GM11168 (cell line): ENCODE measurements at regions not wholly inside any gene's neighbourhood (a gene's known extent, or its start where the extent isn't known, plus 50 kb on each side); places are given as distances from the start of the nearest gene placed in this dataset.
"Not testable (repeated sequence)": the region's sequence is repeated elsewhere in the genome, so short reads cannot be mapped to it uniquely, and the experiment has no call there.

Experiments
- in situ Hi-C: fragments of 300-500 bp; cut with MboI; formaldehyde crosslinking; loops from one replicate; pipeline ENCODE4 v1.12.0; 2022; ENCODE audit warnings: low sequenced_read_pairs; ENCODE audit not compliant: unreplicated experiment

DNA sequence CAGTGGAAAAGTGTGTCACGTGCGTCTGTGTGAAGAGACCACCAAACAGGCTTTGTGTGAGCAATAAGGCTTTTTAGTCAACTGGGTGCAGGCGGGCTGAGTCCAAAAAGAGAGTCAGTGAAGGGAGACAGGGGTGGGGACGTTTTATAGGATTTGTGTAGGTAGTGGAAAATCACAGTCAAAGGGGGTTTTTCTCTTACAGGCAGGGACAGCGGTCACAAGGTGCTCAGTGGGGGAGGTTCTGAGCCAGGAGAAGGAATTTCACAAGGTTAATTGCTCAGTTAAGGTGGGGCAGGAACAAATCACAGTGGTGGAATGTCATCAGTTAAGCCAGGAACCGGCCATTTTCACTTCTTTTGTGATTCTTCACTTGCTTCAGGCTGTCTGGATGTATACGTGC, 141.1 kb upstream of the KCNK1 start:
- in situ Hi-C loops: not testable (repeated sequence)

- in situ Hi-C loops: no loop called here
Measured at GRCh38 chr1:233473549-233474204, 140.2 kb upstream of the KCNK1 start.

GRCh38 chr1:233477359-233477758, 136.5 kb upstream of the KCNK1 start:
- in situ Hi-C loops: no loop called here

- in situ Hi-C loops: no loop called here
Measured at GRCh38 chr1:233478611-233479010, 135.3 kb upstream of the KCNK1 start.

- in situ Hi-C loops: no loop called here
Measured at GRCh38 chr1:233479110-233479890, 134.6 kb upstream of the KCNK1 start.

- in situ Hi-C loops: no loop called here
Measured at GRCh38 chr1:233480198-233480597, 133.7 kb upstream of the KCNK1 start.

- in situ Hi-C loops: no loop called here
Measured at GRCh38 chr1:233482388-233482787, 131.5 kb upstream of the KCNK1 start.

DNA sequence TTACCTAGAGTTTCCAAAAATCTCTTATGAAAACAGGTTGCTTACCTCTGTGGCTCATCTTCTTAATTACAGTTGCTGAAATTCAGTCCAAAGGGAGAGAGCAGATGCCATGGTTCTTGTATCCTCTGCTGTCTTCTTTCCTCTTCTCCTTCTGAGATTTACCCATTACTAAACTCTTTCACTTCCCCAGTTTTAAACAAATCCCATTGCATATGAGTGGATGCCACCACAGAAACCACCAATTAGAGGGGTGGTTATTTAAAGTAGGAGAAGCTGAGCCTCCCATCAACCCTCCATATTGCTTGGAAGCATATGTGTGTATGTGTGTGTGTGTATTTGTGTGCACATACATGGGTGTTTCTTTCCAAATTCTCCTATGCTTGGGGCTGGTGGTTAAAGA, 128.5 kb upstream of the KCNK1 start:
- in situ Hi-C loops: no loop called here

DNA sequence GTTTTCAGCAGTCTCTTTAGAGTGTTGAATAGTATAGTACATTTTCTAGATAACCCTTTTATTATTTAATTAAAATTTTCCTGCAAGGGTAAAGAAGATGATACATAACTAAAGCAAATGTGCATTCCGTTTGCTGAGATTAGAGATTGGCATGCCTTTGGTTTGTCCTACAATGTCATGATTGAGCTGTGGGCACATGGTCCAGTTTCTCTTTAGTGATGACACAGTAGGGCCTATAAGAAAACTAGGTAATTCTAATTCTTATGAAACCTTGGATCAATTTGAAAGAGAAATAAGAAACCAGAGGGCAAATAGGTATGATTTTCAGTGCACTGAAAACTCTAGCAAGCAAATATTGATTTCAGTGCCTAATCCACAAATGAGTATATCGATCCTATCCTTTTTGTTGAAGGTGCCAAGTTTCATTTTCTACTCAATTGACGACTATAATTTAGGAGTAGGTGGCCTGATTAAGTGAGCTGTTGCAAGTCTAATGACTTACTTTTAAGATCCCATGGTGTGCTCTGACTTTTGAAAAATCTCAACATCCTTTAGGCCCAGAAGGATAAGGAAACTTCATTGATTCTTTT, 128.0 kb upstream of the KCNK1 start:
- in situ Hi-C loops: no loop called here

GRCh38 chr1:233487408-233487807, 126.5 kb upstream of the KCNK1 start:
- in situ Hi-C loops: no loop called here

DNA sequence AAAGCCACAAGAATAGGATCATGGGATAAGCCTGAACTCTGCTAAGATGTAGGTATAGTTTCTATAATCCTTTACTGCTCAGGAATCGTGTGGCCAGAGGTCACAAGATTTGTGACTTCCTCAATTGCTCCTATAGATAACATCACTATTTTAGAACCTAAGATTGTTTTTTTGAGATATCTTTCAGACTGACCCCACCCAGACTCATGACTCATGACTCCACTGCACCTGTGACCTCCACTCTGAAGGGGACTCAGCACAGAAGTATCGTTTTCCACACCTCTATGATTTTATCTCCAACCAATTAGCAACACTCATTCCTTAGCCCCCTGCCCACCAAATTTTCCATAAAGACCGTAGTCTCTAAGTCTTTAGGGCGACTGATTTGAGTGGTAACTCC, 124.5 kb upstream of the KCNK1 start:
- in situ Hi-C loops: no loop called here

GRCh38 chr1:233490488-233490887, 123.4 kb upstream of the KCNK1 start:
- in situ Hi-C loops: no loop called here

- in situ Hi-C loops: no loop called here
Measured at GRCh38 chr1:233491953-233492620, 121.8 kb upstream of the KCNK1 start.

GRCh38 chr1:233496993-233497392, 116.9 kb upstream of the KCNK1 start:
- in situ Hi-C loops: no loop called here

DNA sequence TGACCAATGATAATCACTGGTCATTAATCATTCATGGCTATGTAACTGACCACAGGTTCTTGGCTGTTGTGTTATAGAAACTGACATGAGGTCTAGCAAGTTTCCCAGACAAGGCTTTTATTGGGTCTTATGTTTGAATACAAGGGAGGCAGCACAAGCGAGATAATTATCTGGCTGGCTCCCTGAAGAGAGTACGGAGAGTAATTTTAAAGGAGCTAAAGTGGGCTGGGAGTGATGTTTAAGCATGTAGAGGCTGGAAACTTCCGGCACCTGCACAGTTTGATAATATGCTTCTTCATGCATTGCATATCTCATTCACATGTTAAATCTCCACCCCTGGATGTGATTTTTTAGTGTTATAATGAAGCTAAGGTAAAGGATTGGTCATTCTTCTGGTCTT, 116.2 kb upstream of the KCNK1 start:
- in situ Hi-C loops: no loop called here

DNA sequence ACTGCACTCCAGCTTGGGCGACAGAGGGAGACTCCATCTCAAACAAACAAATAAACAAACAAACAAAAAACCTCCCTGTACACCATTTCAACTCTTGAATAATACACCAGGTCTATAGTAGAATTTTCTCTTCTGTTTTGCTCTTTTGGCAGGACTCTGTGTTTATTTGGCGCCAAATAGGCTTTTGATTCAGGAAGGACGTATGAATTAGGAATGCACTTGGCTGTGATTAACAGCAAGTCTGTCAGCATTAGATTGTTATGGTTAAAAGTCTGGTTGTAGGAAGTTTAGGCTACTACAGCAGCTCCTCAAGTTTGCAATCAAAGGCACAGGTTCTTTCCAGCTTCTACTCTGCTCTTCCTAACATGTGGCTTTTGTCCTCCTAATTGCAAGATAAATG, 113.8 kb upstream of the KCNK1 start:
- in situ Hi-C loops: no loop called here

DNA sequence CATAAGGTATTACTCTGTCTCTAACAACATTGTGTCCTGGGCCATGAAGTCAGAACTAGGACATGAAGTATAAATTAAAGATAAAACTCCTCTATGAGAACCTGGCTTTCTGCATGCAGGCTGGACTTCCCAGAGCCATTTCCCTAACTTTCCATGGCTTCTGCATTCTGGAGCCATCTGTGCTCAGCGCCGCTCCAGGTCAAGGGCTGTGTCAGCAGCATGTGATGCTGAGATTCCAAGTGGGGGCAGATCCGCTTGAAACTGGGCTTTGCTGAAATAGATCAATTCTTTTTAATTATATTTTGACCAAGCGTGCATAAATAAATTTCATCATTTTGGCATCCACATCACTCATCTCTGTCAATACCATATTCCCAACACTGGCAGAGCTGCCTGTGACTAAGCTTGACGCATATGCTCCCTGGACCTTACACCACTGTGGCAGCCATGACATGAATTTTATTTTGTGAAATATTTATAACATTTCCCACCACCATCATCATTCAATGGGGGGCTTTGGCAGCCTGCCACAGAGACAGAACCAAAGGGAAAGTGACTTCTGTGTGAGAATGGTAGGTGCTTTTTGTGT, 110.4 kb upstream of the KCNK1 start:
- in situ Hi-C loops: no loop called here

DNA sequence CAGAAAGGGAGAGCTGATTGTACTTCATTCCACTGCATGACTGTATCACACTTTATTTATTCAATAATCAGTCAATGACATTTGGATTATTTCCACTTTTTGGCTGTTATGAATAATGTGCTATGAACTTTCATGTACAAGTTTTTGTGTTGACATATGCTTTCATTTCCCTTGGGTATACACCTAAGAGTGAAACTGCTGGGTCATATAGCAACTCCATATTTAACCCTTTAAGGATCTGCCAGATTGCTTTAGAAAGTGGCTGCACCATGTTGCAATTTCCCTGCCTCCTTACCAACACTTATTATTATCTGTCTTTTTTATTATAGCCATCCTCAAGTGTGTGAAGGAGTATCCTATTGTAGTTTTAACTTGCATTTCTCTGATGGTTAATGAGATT, 108.8 kb upstream of the KCNK1 start:
- in situ Hi-C loops: no loop called here

DNA sequence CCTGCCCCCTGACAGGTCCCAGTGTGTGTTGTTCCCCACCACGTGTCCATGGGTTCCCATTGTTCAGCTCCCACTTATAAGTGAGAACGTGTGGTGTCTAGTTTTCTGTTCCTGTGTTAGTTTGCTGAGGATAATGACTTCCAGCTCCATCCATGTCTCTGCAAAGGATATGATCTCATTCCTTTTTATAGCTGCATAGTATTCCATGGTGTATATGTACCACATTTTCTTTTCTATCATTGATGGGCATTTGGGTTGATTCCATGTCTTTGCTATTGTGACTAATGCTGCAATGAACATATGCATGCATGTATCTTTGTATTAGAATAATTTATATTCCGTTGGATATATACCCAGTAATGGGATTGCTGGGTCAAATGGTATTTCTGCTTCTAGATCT, 108.0 kb upstream of the KCNK1 start:
- in situ Hi-C loops: not testable (repeated sequence)

DNA sequence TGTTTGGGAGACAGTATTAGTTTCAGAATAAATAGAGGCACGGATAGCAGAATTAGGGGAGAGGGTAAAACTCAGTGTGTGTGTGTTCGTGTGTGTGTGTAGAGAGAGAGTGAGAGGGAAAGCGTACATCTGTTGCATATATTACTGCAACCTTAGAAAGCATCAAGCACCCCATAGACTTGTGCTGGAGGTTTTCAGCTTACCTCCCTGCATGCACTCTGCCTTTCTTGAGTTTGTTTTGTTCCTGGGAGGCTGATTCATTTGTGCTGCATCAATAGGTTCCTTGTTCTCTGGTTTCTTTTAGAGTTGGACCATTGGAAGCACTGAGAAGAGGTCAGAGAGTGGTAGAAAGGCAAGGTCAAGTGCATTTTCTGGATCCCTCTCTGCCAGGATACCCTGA, 104.4 kb upstream of the KCNK1 start:
- in situ Hi-C loops: no loop called here

GRCh38 chr1:233512538-233512937, 101.4 kb upstream of the KCNK1 start:
- in situ Hi-C loops: no loop called here
